ENCODE measurements at regions not wholly inside any gene's neighbourhood (a gene's known extent, or its start where the extent isn't known, plus 50 kb on each side); places are given as distances from the start of the nearest gene placed in this dataset.

- TF ChIP-seq NFIC (IDR thresholded peaks at IDR 0.05; ENCODE audit: low read depth, low read length): no peak
- TF ChIP-seq CBX5 (IDR thresholded peaks at IDR 0.05; ENCODE audit: low read depth): no peak
- no peak for TF ChIP-seq CTCF (IDR thresholded peaks at IDR 0.05 in 2 of 3, conservative IDR thresholded peaks at IDR 0.05 in 1 of 3; ENCODE audit: control insufficient read depth in 2 of 3, extremely low read depth in 1 of 3, insufficient read depth in 1 of 3, low read depth in 3 of 3, low read length in 3 of 3)
- no peak for TF ChIP-seq ZNF217 (IDR thresholded peaks at IDR 0.05)
Observed at GRCh38 chr13:33629605-33630360, 188.2 kb upstream of the RFC3 start.

Data from GM12878 (cell line).